ENCODE measurements at regions not wholly inside any gene's neighbourhood (a gene's known extent, or its start where the extent isn't known, plus 50 kb on each side); places are given as distances from the start of the nearest gene placed in this dataset.

DNA sequence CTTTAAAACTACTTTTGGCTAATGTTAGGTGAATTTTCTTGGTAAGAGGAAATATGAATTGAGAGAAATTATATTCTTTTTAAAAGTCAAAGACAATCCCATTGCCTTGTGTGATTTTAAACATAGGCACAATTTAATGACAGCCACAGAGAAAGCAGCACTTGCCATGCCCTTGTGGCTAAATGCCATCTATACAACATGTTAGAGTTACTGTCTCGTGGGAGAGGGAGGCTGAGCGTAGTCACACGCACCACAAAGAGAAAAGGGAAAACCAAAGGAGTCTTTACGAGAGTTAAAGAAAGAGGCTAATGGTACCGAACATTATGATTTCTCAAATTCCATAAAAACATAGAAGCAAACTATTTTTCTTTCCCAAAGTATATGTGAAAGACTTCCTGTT is 537.9 kb downstream of the PTPRC start:
- H2AFZ ChIP-seq (ENCODE audit: low read depth, low read length), result no peak overlapping the region
- FAIRE-seq, result no peak

DNA sequence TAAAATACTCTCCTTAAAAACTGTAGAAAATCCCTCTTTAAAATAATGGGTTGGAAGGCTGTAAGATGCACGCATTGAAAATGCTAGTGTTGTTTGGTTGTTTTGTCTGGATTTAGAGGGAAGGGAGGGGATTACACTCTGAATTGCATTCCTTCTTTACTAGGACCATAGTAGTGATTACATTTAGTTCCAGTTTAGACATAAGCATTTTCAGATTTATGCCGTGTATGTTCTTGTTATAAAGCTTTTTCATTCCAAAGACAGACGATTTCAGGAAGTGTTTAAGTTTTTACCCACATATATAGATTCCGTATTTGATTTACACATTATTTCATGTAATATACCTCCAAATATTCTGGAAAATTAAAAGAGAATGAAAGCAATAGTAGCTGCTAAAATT is 538.4 kb downstream of the PTPRC start:
- peak overlapping the region; percentile 29 for H3K27ac Mint-ChIP-seq (ENCODE audit: unreplicated experiment)
- no peaks in the 10 kb centered on the region for H3K9me3 ChIP-seq (ENCODE audit: insufficient read depth, low read depth, low read length)
- no peaks in the 10 kb centered on the region for H3K36me3 Mint-ChIP-seq (ENCODE audit: low read depth, unreplicated experiment)
- peaks cover 30% of the 10 kb centered on the region for H3K4me1 Mint-ChIP-seq (ENCODE audit: low read depth, unreplicated experiment)
- H2AFZ ChIP-seq (ENCODE audit: low read depth, low read length), result no peak overlapping the region
- no peak for DNase-seq (ENCODE audit: low read depth)
- H3K27me3 ChIP-seq (ENCODE audit: insufficient read depth, low read length), result no peaks in the 10 kb centered on the region
- FAIRE-seq, result no peak
- no peak overlapping the region for H3K4me2 ChIP-seq (ENCODE audit: low read length)
- H3K27me3 Mint-ChIP-seq (ENCODE audit: low read depth, unreplicated experiment), result no peaks in the 10 kb centered on the region
- H3K4me3 Mint-ChIP-seq (ENCODE audit: unreplicated experiment), result no peak overlapping the region
- no peaks in the 10 kb centered on the region for H4K20me1 ChIP-seq (ENCODE audit: insufficient read depth, low read length)
- H3K4me1 ChIP-seq (ENCODE audit: insufficient read depth, low read length), result no peaks in the 10 kb centered on the region
- no peaks in the 10 kb centered on the region for H3K36me3 ChIP-seq (ENCODE audit: insufficient read depth, low read length)
- H3K79me2 ChIP-seq (ENCODE audit: insufficient read depth, low read length), result no peaks in the 10 kb centered on the region
- H3K9ac ChIP-seq (ENCODE audit: low read length), result no peak overlapping the region
- H3K9me3 Mint-ChIP-seq (ENCODE audit: unreplicated experiment), result no peaks in the 10 kb centered on the region
- no peak overlapping the region for H3K4me3 ChIP-seq (ENCODE audit: insufficient read depth, low read depth, low read length)
- TF ChIP-seq EZH2 (IDR thresholded peaks at IDR 0.05; ENCODE audit: insufficient read depth, low read length), result no peak
- TF ChIP-seq CTCF (IDR thresholded peaks at IDR 0.05; ENCODE audit: insufficient read depth, low read depth, low read length), result no peak
- no peak overlapping the region for H3K27ac ChIP-seq (ENCODE audit: low read depth, low read length)

More for the DNA sequence above, 537.9 kb downstream of the PTPRC start:
- Histone ChIP-seq H3K27ac (ENCODE audit: low read depth, low read length) (no peak overlapping the region), H3K4me2 (ENCODE audit: low read length) (no peak overlapping the region), H3K4me1 (ENCODE audit: insufficient read depth, low read length) (no peaks in the 10 kb centered on the region), H3K4me3 (ENCODE audit: insufficient read depth, low read depth, low read length) (no peak overlapping the region), H3K79me2 (ENCODE audit: insufficient read depth, low read length) (no peaks in the 10 kb centered on the region), H3K27me3 (ENCODE audit: insufficient read depth, low read length) (no peaks in the 10 kb centered on the region), H3K9me3 (ENCODE audit: insufficient read depth, low read depth, low read length) (no peaks in the 10 kb centered on the region), H3K36me3 (ENCODE audit: insufficient read depth, low read length) (no peaks in the 10 kb centered on the region), H4K20me1 (ENCODE audit: insufficient read depth, low read length) (no peaks in the 10 kb centered on the region), H3K9ac (ENCODE audit: low read length) (no peak overlapping the region)
- no peak for TF ChIP-seq CTCF (IDR thresholded peaks at IDR 0.05; ENCODE audit: insufficient read depth, low read depth, low read length)
- TF ChIP-seq EZH2 (IDR thresholded peaks at IDR 0.05; ENCODE audit: insufficient read depth, low read length), result no peak
- Mint-ChIP-seq H3K4me3 (ENCODE audit: unreplicated experiment) (no peak overlapping the region), H3K36me3 (ENCODE audit: low read depth, unreplicated experiment) (no peaks in the 10 kb centered on the region), H3K27me3 (ENCODE audit: low read depth, unreplicated experiment) (no peaks in the 10 kb centered on the region), H3K27ac (ENCODE audit: unreplicated experiment) (no peak overlapping the region), H3K9me3 (ENCODE audit: unreplicated experiment) (no peaks in the 10 kb centered on the region), H3K4me1 (ENCODE audit: low read depth, unreplicated experiment) (peaks cover 28% of the 10 kb centered on the region)
- DNase-seq (ENCODE audit: low read depth), result no peak

DNA sequence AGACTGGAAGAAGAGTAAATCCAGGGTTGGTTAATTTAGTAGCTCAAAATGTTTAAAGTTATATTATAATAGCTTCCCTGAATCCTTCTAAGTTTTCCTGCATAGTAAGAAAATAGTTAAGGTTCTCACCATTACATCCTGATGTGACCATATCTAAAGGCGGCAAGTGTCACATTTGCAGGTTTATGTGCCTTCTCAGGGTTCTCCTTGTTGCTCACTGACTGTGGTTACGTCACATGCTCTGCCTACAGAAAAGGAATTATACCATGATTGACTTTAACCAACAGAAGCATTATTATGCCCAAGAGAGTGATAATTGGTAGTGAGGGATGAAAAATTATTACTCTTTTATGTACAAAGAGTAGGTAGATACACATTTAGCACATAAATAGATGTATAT is 539.8 kb downstream of the PTPRC start:
- DNase-seq (ENCODE audit: low read depth) (no peak), FAIRE-seq (no peak)
- peaks cover 22% of the 10 kb centered on the region for H3K4me1 Mint-ChIP-seq (ENCODE audit: low read depth, unreplicated experiment)

More for the DNA sequence above, 539.8 kb downstream of the PTPRC start:
- no peak overlapping the region for H3K9ac ChIP-seq (ENCODE audit: low read length)
- H3K9me3 Mint-ChIP-seq (ENCODE audit: unreplicated experiment), result no peaks in the 10 kb centered on the region
- no peaks in the 10 kb centered on the region for H3K27me3 Mint-ChIP-seq (ENCODE audit: low read depth, unreplicated experiment)
- no peak overlapping the region for H2AFZ ChIP-seq (ENCODE audit: low read depth, low read length)
- H3K36me3 ChIP-seq (ENCODE audit: insufficient read depth, low read length), result no peaks in the 10 kb centered on the region
- no peaks in the 10 kb centered on the region for H3K4me1 ChIP-seq (ENCODE audit: insufficient read depth, low read length)
- H3K79me2 ChIP-seq (ENCODE audit: insufficient read depth, low read length), result no peaks in the 10 kb centered on the region
- TF ChIP-seq EZH2 (IDR thresholded peaks at IDR 0.05; ENCODE audit: insufficient read depth, low read length) (no peak), CTCF (IDR thresholded peaks at IDR 0.05; ENCODE audit: insufficient read depth, low read depth, low read length) (no peak)
- H3K27me3 ChIP-seq (ENCODE audit: insufficient read depth, low read length), result no peaks in the 10 kb centered on the region
- no peak overlapping the region for H3K4me3 ChIP-seq (ENCODE audit: insufficient read depth, low read depth, low read length)
- no peak overlapping the region for H3K27ac Mint-ChIP-seq (ENCODE audit: unreplicated experiment)
- H3K9me3 ChIP-seq (ENCODE audit: insufficient read depth, low read depth, low read length), result no peaks in the 10 kb centered on the region
- no peaks in the 10 kb centered on the region for H3K36me3 Mint-ChIP-seq (ENCODE audit: low read depth, unreplicated experiment)
- H3K27ac ChIP-seq (ENCODE audit: low read depth, low read length), result no peak overlapping the region
- H3K4me3 Mint-ChIP-seq (ENCODE audit: unreplicated experiment), result no peak overlapping the region
- no peak overlapping the region for H3K4me2 ChIP-seq (ENCODE audit: low read length)
- H4K20me1 ChIP-seq (ENCODE audit: insufficient read depth, low read length), result no peaks in the 10 kb centered on the region

All from astrocyte (in vitro differentiated cells and primary cell).